K562 (cell line): ENCODE measurements at regions not wholly inside any gene's neighbourhood (a gene's known extent, or its start where the extent isn't known, plus 50 kb on each side); places are given as distances from the start of the nearest gene placed in this dataset.

Source experiments
- ATAC-seq: fragments of 200-7000 bp; cut with Tn5 transposase; 3 replicates; pipeline ENCODE4 v1.9.1; 2020; ENCODE audit warnings: moderate library complexity
- BruUV-seq: library from RNA; stranded (reverse); fragments of 400-500 nt; replicated peaks from 2 replicates; lab custom pipeline; 2021; lab: Mats Ljungman, UMichigan
- CTCF ChIA-PET: fragments of 300-600 bp; formaldehyde crosslinking; extraction: SDS; loops from one replicate; lab custom pipeline; 2021; ENCODE audit warnings: low intra/inter-chr PET ratio; lab: Yijun Ruan, JAX
- POLR2A ChIA-PET: fragments of 300-600, 350-650 bp; sonication (Branson Sonifier 250); formaldehyde crosslinking; extraction: SDS; loops from one replicate; lab custom pipeline; 2021; ENCODE audit warnings: antibody characterized with exemption, inconsistent platforms; lab: Yijun Ruan, JAX
- DNase-seq, 4 experiments: peaks; one replicate each; pipeline versions ENCODE4 v3.0.0 to v3.0.0-alpha.2; 2011 to 2018; ENCODE audit warnings: low spot score in 3 of 4, mixed read lengths in 3 of 4; ENCODE audit errors: extremely low read depth in 1 of 4
- FAIRE-seq: peaks from 2 replicates; lab custom pipeline; 2011; peaks lifted over from hg19 to GRCh38; lab: Jason Lieb, UNC
- H2AFZ ChIP-seq: 2 replicates; pipeline ENCODE4 v1.6.0; 2011; ENCODE audit warnings: low read depth, low read length, control low read depth, inconsistent platforms
- H3K27ac ChIP-seq: fragments of 200-600 bp; 3 replicates; pipeline ENCODE4 v1.8.0; 2011; ENCODE audit warnings: low read depth, mild to moderate bottlenecking, control low read depth, inconsistent platforms, low read length, moderate library complexity, mixed read lengths; ENCODE audit errors: extremely low read depth
- H3K27me3 ChIP-seq, 2 experiments: fragments of 300-600 bp in 1 of 2; 2 replicates in 1 of 2; 3 replicates in 1 of 2; pipeline versions ENCODE4 v1.6.0 to v1.8.0; 2011; ENCODE audit warnings: inconsistent platforms in 2 of 2, low read length in 2 of 2, mild to moderate bottlenecking in 1 of 2, mixed read lengths in 1 of 2, moderate library complexity in 1 of 2; ENCODE audit not compliant: control insufficient read depth in 2 of 2, insufficient read depth in 2 of 2
- H3K36me3 ChIP-seq: fragments of 300-600 bp; 3 replicates; pipeline ENCODE4 v1.8.0; 2011; ENCODE audit warnings: mild to moderate bottlenecking, low read length, inconsistent platforms; ENCODE audit not compliant: control insufficient read depth, insufficient read depth
- H3K4me1 ChIP-seq, 2 experiments: fragments of 200-600 bp in 1 of 2; replicated peaks in 1 of 2; 2 replicates in 1 of 2; 3 replicates in 1 of 2; pipeline versions ENCODE4 v1.5.1 to v1.8.0; 2011; ENCODE audit warnings: inconsistent platforms in 2 of 2, low read length in 2 of 2, mild to moderate bottlenecking in 1 of 2, mixed read lengths in 1 of 2, moderate library complexity in 1 of 2; ENCODE audit not compliant: control insufficient read depth in 2 of 2, insufficient read depth in 2 of 2
- H3K4me2 ChIP-seq: 2 replicates; pipeline ENCODE4 v1.6.1; 2011; ENCODE audit warnings: low read length, control low read depth, inconsistent platforms, mixed read lengths; ENCODE audit not compliant: insufficient read depth
- H3K4me3 ChIP-seq: fragments of 200-600 bp; sonication (generic), shearing (Covaris generic); 2 replicates; pipeline ENCODE4 v1.5.1; 2016; ENCODE audit warnings: control low read depth, inconsistent platforms
- H3K79me2 ChIP-seq: fragments of 200-600 bp; 3 replicates; pipeline ENCODE4 v1.8.0; 2011; ENCODE audit warnings: low read length, inconsistent platforms; ENCODE audit not compliant: control insufficient read depth, insufficient read depth
- H3K9ac ChIP-seq, 2 experiments: 2 replicates each; pipeline versions ENCODE4 v1.6.0 to v1.6.1; 2011; ENCODE audit warnings: low read depth in 2 of 2, low read length in 2 of 2, control low read depth in 1 of 2, inconsistent platforms in 1 of 2, mild to moderate bottlenecking in 1 of 2, mixed read lengths in 1 of 2; ENCODE audit not compliant: insufficient read depth in 1 of 2
- H3K9me1 ChIP-seq: one replicate; pipeline ENCODE4 v1.6.0; 2011; ENCODE audit warnings: inconsistent platforms, mild to moderate bottlenecking, low read length, moderate library complexity; ENCODE audit not compliant: control insufficient read depth, insufficient read depth
- H3K9me3 ChIP-seq: replicated peaks from 2 replicates; pipeline ENCODE4 v1.5.1; 2011; ENCODE audit warnings: low read depth, low read length, inconsistent platforms; ENCODE audit not compliant: control insufficient read depth, insufficient read depth
- H4K20me1 ChIP-seq: replicated peaks from 2 replicates; pipeline ENCODE4 v1.6.1; 2011; ENCODE audit warnings: low read length, inconsistent platforms, mixed read lengths; ENCODE audit not compliant: control insufficient read depth, insufficient read depth
- FUS ChIP-seq: fragments of 200-400 bp; formaldehyde crosslinking; optimal IDR thresholded peaks from 2 replicates; pipeline ENCODE3; 2017; ENCODE audit warnings: low read depth, low read length
- KAT8 ChIP-seq: fragments of 450-650 bp; IDR thresholded peaks from 2 replicates; pipeline ENCODE4 v1.6.1; 2016; ENCODE audit warnings: low read depth, mild to moderate bottlenecking
- PHF8 ChIP-seq: fragments of 200-600 bp; sonication (generic); IDR thresholded peaks from 2 replicates; pipeline ENCODE4 v1.6.1; 2012; ENCODE audit warnings: mixed run types, mild to moderate bottlenecking, inconsistent platforms, low read length, moderate library complexity, borderline replicate concordance
- PPARD ChIP-seq: fragments of 250-450 bp; sonication (Bioruptor Pico); IDR thresholded peaks from 2 replicates; pipeline ENCODE4 v1.8.0; 2022; ENCODE audit warnings: inconsistent platforms, mild to moderate bottlenecking, moderate library complexity
- ZNF23 ChIP-seq: fragments of 250-450 bp; sonication (Bioruptor Pico); IDR thresholded peaks from 2 replicates; pipeline ENCODE4 v1.4.0; 2020; ENCODE audit warnings: mild to moderate bottlenecking
- ZNF444 ChIP-seq: fragments of 250-450 bp; sonication (Bioruptor Pico); IDR thresholded peaks from 2 replicates; pipeline ENCODE4 v1.4.0; 2020; ENCODE audit warnings: mild to moderate bottlenecking, moderate library complexity
- ZNF707 ChIP-seq: fragments of 250-450 bp; sonication (Bioruptor Pico); conservative IDR thresholded peaks from 2 replicates; pipeline ENCODE4 v1.8.0; 2022; ENCODE audit warnings: inconsistent platforms, mild to moderate bottlenecking, moderate library complexity
- ZNF778 ChIP-seq: fragments of 450-650 bp; formaldehyde crosslinking; IDR thresholded peaks from 2 replicates; pipeline ENCODE4 v1.4.0; 2020; ENCODE audit warnings: mild to moderate bottlenecking, moderate library complexity
- WGBS: fragments of 100-300 bp; shearing (Covaris generic); methylation state at CpG from one replicate; pipeline ENCODE4 v1.1.6; 2016; ENCODE audit warnings: low coverage, mixed read lengths; ENCODE audit not compliant: insufficient coverage; ENCODE audit errors: missing lambda C conversion rate; 5-methylcytosine and 5-hydroxymethylcytosine counted together
- in situ Hi-C: fragments of 300-500 bp; cut with MboI; formaldehyde crosslinking; loops from 4 replicates; pipeline ENCODE4 v1.15.0; 2018; ENCODE audit warnings: inconsistent platforms, mixed read lengths
- intact Hi-C: fragments of 100-400 bp; cut with micrococcal nuclease; formaldehyde crosslinking; loops from 2 replicates; pipeline ENCODE4 v1.14.2; 2022

DNA sequence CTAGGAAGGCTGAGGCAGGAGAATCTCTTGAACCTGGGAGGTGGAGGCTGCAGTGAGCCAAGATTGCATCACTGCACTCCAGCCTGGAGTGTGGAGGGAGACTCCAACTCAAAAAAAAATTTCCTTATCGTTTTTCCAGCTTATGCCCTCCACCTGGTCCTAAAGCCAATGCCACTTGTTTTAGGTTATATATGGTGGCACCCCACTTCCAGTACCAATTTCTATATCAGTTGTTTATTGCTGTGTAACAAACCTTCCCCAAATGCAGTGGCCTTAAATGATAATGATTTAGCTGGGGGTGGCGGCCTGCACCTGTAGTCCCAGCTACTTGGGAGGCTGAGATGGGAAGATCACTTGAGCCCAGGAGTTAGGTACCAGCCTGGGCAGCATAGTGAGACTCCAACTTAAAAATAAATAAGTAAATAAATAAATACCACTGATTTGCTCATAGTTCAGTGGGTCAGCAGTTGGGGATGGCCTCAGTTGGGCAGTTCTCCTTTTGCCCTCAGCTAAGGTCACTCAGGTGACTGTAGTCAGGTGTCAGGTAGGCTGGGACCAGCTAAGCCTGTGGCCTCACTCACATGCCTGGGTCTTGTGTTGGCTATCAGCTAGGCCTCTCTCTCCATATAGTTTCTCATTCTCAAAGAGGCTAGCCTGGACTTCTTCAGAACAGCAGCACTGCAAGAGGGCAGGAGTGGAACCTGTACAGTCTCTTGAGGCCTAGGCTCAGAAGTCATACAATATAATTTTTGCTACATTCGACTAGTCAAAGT lies 113.7 kb upstream of the GATA6 start:
- POLR2A ChIA-PET = interaction anchor here (1.1 kb wide), 1 partner anchor 352 kb away, joined by 3 read pairs; no protein-coding TSS in a partner anchor
- H3K9me3 ChIP-seq = no peaks in the 10 kb centered on the region
- no peak for ATAC-seq

GRCh38 chr18:22056950-22057349 lies 112.4 kb upstream of the GATA6 start:
- FAIRE-seq (no peak), ATAC-seq (no peak), DNase-seq (no peak)
- intact Hi-C loops (no loop called here), in situ Hi-C loops (no loop called here)
- no peak overlapping the region for H3K4me3 ChIP-seq
- POLR2A ChIA-PET = interaction anchor here (1.2 kb wide), 1 partner anchor 29 kb away, joined by 3 read pairs; no protein-coding TSS in a partner anchor
- H3K9me1 ChIP-seq = no peaks in the 10 kb centered on the region
- no peaks in the 10 kb centered on the region for H3K36me3 ChIP-seq
- no peak overlapping the region for H3K4me2 ChIP-seq
- BruUV-seq = no TSS peak
- no peaks in the 10 kb centered on the region for H4K20me1 ChIP-seq
- no peak overlapping the region for H3K27ac ChIP-seq
- no peaks in the 10 kb centered on the region for H3K4me1 ChIP-seq
- 4% methylated on average over 6 of the region's 6 CpGs for WGBS
- H3K9me3 ChIP-seq = no peaks in the 10 kb centered on the region
- no peak for TF ChIP-seq KAT8
- TF ChIP-seq ZNF444 (CRISPR knock-in tag) = no peak
- no peak for TF ChIP-seq PPARD (CRISPR knock-in tag)
- TF ChIP-seq, all 486 proteins: peak for 0
- CTCF ChIA-PET = no interaction called here
- no peak overlapping the region for H2AFZ ChIP-seq
- no peak overlapping the region for H3K9ac ChIP-seq
- no peaks in the 10 kb centered on the region for H3K79me2 ChIP-seq
- H3K27me3 ChIP-seq = peaks cover 11 to 23% of the 10 kb centered on the region in 2 experiments; a peak in 4 of 5 replicates

More for the DNA sequence above, 113.7 kb upstream of the GATA6 start:
- H3K4me2 ChIP-seq = no peak overlapping the region
- no peak overlapping the region for H2AFZ ChIP-seq
- FAIRE-seq (no peak), DNase-seq (no peak)
- CTCF ChIA-PET = no interaction called here
- H3K4me1 ChIP-seq = no peaks in the 10 kb centered on the region
- peaks cover 18 to 27% of the 10 kb centered on the region in 2 experiments; a peak in 4 of 5 replicates for H3K27me3 ChIP-seq
- WGBS = 2% methylated on average over 3 of the region's 3 CpGs
- no peak overlapping the region for H3K27ac ChIP-seq
- H3K9ac ChIP-seq = no peak overlapping the region
- in situ Hi-C loops (no loop called here), intact Hi-C loops (no loop called here)
- H4K20me1 ChIP-seq = no peaks in the 10 kb centered on the region
- H3K9me1 ChIP-seq = no peaks in the 10 kb centered on the region
- BruUV-seq = no TSS peak
- H3K36me3 ChIP-seq = no peaks in the 10 kb centered on the region
- no peak for TF ChIP-seq ZNF778
- peak; percentile 74 for TF ChIP-seq ZNF707 (CRISPR knock-in tag)
- no peak for TF ChIP-seq ZNF23 (CRISPR knock-in tag)
- no peak for TF ChIP-seq FUS
- TF ChIP-seq PHF8 = no peak
- H3K4me3 ChIP-seq = no peak overlapping the region
- no peaks in the 10 kb centered on the region for H3K79me2 ChIP-seq
